Kasumi-1 (cell line): ENCODE measurements at regions not wholly inside any gene's neighbourhood (a gene's known extent, or its start where the extent isn't known, plus 50 kb on each side); places are given as distances from the start of the nearest gene placed in this dataset.
"Not testable (repeated sequence)": the region's sequence is repeated elsewhere in the genome, so short reads cannot be mapped to it uniquely, and the experiment has no call there.

Source experiments
- DNase-seq, 2 experiments: peaks; one replicate each; lab custom pipeline; 2025; lab: John Stamatoyannopoulos, UW

- DNase-seq, result peak; percentile 25 to 55
Observed at GRCh38 chr7:86372262-86372661, 271.4 kb upstream of the GRM3 start.

DNA sequence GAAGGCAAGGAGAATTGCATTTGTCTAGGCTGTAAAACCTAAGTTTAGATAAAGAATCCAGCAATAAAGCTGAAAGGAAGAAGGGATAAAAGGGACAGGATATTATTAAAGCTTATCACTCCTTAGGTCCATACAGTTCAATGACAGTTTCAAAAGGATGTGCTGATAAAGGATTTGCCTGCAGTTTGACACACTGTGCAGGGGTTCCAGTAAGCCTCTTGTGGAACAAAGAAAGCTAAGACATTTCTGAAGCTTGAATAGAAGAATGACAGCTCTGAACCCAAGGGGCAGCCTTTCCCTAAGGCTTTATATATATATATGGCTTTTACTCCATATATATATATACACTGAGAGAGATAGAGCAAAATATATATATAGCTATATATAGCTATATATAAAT, 276.8 kb upstream of the GRM3 start:
- no peak for DNase-seq

GRCh38 chr7:86340407-86340806, 303.3 kb upstream of the GRM3 start:
- DNase-seq, result not testable (repeated sequence)

DNA sequence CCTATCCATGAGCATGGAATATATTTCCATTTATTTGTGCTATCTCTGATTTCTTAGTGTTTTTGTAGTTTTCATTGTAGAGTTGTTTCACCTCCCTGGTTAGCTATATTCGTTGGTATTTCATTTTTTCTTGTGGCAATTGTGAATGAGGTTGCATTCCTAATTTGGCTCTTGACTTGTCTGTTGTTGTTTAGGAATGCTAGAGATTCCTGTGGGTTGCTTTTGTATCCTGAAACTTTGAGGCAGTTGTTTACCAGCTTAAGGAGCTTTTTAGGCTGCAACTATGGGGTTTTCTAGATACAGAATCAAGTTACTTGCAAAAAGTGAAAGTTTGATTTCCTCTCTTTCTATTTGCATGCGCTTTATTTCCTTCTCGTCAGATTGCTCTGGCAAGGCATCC, 304.7 kb upstream of the GRM3 start:
- no peak for DNase-seq

DNA sequence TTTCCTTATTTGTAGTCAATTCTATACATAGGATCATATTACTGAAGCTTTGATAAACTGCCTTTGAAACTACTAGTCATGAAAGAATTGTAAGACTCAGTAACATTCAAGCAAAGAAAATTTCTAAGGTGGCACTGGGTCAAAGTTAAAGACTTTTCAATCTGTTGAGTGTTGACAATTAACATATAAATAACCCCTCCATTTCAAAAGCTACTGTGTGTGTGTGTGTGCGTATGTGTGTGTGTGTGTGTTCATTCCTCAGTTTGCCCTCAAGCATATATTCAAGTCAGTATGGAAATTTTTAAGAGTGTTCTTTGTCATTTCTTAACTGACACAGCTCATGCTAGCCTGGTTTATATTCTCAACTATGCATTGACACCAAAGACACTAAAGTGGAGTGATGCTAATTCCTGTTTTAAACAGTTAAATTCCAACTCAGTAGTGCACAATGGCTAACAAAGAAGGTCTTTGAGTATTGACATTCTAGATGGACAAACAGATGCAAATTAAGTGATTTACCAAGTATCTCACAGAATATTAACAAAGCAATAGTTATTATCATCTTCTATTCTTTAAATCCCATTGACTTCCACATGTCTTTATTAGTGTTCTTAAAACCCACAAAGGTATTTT, 314.8 kb upstream of the GRM3 start:
- DNase-seq, result no peak

- DNase-seq, result no peak
Observed at GRCh38 chr7:86326847-86327246, 316.9 kb upstream of the GRM3 start.

DNA sequence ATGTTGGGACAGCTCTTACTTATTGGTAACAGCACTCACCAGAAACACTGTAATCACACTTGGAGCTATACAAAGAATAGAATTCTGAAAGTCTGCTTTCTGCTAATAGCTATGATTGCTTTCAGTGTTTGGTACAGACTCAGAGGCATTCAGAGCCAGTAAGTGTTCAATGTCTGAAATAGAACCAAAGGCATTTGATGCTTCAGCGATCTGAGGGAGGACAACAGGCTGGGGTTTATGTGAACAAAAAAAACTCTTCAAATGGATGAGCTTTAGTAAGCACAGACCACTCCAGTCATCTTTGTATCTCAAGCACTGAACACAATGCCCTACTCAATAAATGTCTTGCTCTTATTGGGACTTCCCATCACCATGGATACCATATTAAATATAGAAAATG, 322.8 kb upstream of the GRM3 start:
- no peak for DNase-seq

DNA sequence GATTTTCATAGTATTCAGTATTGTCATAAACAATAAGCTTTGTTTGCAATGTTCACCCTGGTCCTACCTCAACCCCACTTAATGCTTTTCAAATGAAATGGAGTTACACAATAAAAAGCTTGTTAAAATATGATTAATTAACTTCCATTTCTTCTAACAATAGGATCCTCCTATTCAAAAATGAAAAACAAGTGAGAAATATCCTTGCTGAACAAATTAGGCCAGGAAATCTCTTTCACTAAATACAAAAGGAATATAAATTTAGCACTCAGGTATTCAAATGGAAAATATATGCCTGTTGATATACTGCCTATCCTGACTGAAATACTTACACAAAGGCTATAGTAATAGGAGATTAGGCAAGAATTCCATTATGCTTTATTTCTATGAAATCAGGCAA, 323.4 kb upstream of the GRM3 start:
- no peak for DNase-seq

DNA sequence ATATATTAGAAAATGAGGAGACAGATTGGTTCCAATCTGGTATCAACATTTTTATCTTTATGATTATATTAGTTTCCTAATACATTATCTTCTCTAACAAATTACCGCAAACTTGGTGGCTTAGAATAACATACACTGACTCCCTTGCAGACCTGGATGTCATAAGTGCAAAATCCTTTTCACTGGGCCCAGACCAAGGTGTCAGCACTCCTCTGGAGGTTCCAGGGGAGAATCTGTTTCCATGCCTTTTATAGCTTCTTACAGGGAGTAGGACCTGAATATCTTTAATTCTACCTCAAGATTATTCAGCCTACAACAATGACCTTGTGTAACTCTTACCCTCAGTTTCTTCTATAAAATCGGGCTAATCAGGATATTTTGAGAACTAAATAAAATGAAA, 329.9 kb upstream of the GRM3 start:
- DNase-seq, result no peak

DNA sequence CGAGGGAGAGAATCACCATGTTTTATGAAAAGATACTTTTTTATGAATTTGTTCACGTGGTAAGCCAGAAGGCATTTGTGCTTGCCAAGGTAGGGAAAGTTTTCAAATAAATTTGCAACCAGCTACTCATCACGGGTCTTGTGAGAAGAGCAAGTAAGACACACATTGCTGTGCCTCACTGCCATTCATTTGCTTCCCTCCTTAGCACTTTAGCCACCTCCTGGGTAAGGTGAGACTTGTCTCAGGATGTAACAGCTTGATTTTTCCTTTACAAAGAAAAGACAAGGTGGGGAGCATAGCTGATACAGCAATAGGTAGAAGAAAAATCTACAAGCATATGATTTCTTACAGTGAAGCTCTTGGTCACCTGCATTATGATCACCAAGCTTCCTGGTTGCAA, 342.4 kb upstream of the GRM3 start:
- DNase-seq, result no peak

DNA sequence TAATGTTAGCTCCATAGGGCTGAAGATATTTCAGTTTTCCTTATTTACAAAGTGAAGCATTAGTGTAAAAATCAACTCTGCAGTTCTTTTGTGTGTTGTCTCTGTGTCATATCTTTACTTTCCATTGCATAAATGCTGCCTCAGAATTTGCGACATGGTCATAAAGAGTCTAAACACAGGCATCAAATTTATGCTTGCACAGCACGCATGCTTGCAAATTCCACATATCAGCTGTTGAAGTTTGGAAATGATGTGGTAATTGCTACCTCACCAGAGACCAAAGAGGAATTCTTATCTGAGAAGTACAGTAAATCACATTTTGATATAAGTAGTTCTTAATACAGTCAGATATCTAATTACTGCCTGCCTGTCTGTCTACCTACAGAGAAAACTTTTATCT, 348.2 kb upstream of the GRM3 start:
- no peak for DNase-seq

GRCh38 chr7:86282014-86282682, 361.6 kb upstream of the GRM3 start:
- no peak for DNase-seq

DNA sequence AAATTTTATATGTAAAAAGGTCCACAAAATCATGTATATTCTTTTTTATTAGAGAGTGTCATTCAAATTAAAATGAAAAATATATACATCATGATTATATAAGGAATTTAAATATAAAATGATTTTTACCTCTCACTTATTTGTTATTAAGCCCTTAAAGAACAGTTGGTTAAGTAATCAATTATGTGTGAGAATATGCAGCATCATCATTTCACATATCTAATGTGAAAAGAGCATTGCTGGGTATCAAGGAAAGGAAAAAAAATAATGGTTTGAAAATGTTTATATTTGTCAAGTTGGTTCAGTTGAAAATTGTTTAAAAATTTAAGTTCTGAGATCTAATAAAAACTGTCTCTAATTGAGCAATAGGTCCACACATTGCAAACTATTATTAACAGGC, 363.6 kb upstream of the GRM3 start:
- DNase-seq, result no peak

GRCh38 chr7:86262781-86263180, 380.9 kb upstream of the GRM3 start:
- DNase-seq, result no peak

- no peak for DNase-seq
Observed at GRCh38 chr7:86257894-86258293, 385.8 kb upstream of the GRM3 start.

DNA sequence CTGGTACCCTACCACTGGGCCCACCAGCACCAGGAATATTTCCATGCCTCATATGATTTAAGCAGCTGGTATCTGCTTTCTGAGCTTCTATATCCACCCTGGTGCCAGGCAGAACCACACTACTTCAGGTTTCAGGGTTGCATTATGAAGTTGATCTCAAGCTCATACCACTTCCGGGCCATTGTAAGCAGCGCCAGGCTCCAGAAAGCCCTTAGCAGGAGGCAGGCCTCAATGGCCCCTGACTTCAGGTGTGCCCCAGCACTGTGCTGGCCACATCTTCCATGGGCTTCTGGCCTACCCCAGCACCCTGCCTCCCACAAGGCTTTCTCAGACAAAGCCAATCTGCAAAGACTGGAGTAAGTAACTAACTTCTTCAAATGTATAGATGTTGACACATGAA, 391.3 kb upstream of the GRM3 start:
- DNase-seq, result no peak

GRCh38 chr7:86248977-86249376, 394.7 kb upstream of the GRM3 start:
- no peak for DNase-seq

DNA sequence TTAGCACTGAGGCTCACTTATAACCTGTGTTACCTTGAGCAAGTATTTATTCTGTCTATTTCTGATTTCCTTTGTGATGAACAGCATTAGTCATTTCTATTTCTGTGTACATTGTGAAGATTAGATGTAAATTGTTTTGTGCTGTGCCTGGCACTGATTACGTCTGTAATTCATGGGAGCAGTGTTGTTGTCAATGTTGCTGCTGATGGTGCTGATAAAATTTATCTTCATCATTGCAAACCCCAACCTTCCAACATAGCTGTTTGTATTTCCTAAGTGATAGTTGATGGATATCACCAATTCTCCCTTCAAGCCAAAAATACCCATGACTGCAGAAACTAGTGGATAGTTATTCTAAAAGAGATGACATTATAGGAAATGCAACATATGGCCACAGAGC, 400.5 kb upstream of the GRM3 start:
- no peak for DNase-seq

DNA sequence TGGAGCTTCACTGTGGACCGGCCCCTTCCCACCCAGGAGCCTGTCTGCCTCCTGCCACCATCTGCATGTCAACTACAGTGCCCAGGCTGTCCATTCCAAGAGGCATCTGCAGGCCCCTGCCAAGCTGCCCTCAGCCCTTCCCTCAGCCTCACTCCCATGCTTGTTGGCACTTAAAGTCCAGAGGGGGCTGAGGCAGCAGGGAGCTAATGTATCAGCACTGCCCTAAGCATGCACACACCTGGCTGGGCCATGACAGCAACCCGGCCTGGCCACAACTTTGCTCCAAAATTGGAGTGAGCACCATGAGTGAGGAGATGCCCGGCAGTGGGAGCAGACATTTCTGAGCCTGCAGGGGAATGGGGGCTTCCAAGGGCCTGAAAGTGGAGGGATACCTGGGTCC, 417.5 kb upstream of the GRM3 start:
- DNase-seq, result no peak

DNA sequence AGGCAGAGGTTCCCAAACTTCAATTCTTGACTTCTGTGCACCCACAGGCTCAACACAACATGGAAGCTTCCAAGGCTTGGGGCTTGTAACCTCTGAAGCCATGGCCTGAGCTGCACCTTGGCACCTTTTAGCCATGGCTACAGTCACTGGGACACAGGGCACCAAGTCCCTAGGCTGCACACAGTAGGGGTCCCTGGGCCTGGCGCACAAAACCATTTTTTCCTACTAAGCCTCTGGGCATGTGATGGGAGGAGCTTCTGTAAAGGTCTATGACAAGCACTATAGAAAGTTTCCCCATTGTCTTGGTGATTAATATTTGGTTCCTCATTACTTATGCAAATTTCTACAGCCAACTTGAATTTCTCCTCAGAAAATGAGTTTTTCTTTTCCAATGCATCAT, 420.9 kb upstream of the GRM3 start:
- no peak for DNase-seq

DNA sequence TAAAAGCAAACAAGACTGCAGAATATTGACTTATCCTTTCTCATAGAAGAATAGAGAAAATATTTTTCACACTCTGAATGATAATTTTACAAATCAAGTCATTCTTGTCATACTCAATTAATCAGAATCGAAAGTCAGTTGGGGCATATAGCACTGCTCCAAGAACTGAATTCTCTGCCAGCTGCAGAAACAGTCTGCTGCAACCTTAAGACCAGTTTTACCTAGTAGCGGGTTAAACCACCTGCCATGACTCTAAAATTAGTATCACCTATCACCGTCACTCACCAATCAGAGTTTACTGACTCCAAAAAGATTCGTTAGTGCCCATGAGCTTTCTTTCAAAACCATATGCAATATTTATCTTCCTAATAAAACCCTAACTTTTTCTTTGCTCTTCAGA, 429.0 kb upstream of the GRM3 start:
- no peak for DNase-seq

DNA sequence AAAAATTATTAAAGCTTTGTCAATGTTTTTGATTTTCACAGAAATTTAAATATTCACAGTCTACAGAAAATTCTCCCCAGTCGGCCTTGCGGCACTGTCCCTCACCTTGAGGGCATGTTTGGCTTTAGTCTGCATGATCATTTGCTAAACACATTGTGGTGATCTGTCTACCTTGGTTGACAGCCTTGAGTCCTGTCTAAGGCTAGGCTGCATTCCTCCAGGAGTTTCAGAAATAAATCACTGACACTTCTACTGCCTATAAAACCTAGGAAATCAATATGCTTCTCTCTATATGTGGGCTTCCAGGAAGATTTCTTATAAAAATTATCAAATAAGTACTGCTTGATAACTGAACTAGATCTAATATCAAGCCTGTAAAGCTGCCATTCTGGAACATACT, 430.7 kb upstream of the GRM3 start:
- DNase-seq, result no peak

GRCh38 chr7:86209036-86209435, 434.7 kb upstream of the GRM3 start:
- DNase-seq, result no peak

GRCh38 chr7:86207740-86208139, 436.0 kb upstream of the GRM3 start:
- no peak for DNase-seq
